ENCODE measurements at regions not wholly inside any gene's neighbourhood (a gene's known extent, or its start where the extent isn't known, plus 50 kb on each side); places are given as distances from the start of the nearest gene placed in this dataset.

GRCh38 chr1:81617308-81617967 is 183.3 kb upstream of the ADGRL2 start:
- Histone ChIP-seq H3K27ac (no peak overlapping the region), H3K9me3 (peaks cover 0 to 20% (median 4%) of the 10 kb centered on the region in 8 donors), H3K27me3 (replicated peaks in 1 of 7) (no peaks in the 10 kb centered on the region), H3K4me1 (no peaks in the 10 kb centered on the region), H3K36me3 (no peaks in the 10 kb centered on the region), H3K4me3 (no peak overlapping the region)
- WGBS, 5 donors, result 76 to 82% (median 81%) methylated on average over 9 of the region's 9 CpGs
- intact Hi-C loops (cut with DNase I; ENCODE audit: low total_unique reads), result no loop called here
- DNase-seq, result no peak
- TF ChIP-seq POLR2AphosphoS5 (IDR thresholded peaks at IDR 0.05) (no peak), POLR2A (IDR thresholded peaks at IDR 0.05) (no peak)
- TF ChIP-seq, protein P1, sequence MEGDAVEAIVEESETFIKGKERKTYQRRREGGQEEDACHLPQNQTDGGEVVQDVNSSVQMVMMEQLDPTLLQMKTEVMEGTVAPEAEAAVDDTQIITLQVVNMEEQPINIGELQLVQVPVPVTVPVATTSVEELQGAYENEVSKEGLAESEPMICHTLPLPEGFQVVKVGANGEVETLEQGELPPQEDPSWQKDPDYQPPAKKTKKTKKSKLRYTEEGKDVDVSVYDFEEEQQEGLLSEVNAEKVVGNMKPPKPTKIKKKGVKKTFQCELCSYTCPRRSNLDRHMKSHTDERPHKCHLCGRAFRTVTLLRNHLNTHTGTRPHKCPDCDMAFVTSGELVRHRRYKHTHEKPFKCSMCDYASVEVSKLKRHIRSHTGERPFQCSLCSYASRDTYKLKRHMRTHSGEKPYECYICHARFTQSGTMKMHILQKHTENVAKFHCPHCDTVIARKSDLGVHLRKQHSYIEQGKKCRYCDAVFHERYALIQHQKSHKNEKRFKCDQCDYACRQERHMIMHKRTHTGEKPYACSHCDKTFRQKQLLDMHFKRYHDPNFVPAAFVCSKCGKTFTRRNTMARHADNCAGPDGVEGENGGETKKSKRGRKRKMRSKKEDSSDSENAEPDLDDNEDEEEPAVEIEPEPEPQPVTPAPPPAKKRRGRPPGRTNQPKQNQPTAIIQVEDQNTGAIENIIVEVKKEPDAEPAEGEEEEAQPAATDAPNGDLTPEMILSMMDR (IDR thresholded peaks at IDR 0.05 in 8 of 11, conservative IDR thresholded peaks at IDR 0.05 in 3 of 11), result no peak

- Histone ChIP-seq H3K4me1 (no peaks in the 10 kb centered on the region), H3K27ac (no peak overlapping the region), H3K36me3 (no peaks in the 10 kb centered on the region), H3K9me3 (peaks cover 0 to 20% (median 4%) of the 10 kb centered on the region in 8 donors), H3K27me3 (replicated peaks in 1 of 7) (no peaks in the 10 kb centered on the region), H3K4me3 (no peak overlapping the region)
- no peak for DNase-seq
- TF ChIP-seq POLR2A (IDR thresholded peaks at IDR 0.05), result no peak
- TF ChIP-seq, protein P1 (IDR thresholded peaks at IDR 0.05 in 8 of 11, conservative IDR thresholded peaks at IDR 0.05 in 3 of 11), result no peak
- no peak for TF ChIP-seq POLR2AphosphoS5 (IDR thresholded peaks at IDR 0.05)
- 68 to 81% (median 77%) methylated on average over 3 of the region's 3 CpGs for WGBS, 5 donors
- intact Hi-C loops (cut with DNase I; ENCODE audit: low total_unique reads), result no loop called here
These were observed 186.9 kb upstream of the ADGRL2 start for GRCh38 chr1:81613803-81614202.

GRCh38 chr1:81607924-81608323 is 192.8 kb upstream of the ADGRL2 start:
- H3K27me3 ChIP-seq (replicated peaks in 1 of 7), result no peaks in the 10 kb centered on the region
- no peak overlapping the region for H3K4me3 ChIP-seq
- H3K9me3 ChIP-seq, result no peaks in the 10 kb centered on the region
- intact Hi-C loops (cut with DNase I; ENCODE audit: low total_unique reads), result no loop called here
- H3K27ac ChIP-seq, result no peak overlapping the region
- 47 to 53% (median 47%) methylated on average over 3 of the region's 3 CpGs for WGBS, 5 donors
- H3K4me1 ChIP-seq, result no peaks in the 10 kb centered on the region
- no peak for DNase-seq
- H3K36me3 ChIP-seq, result no peaks in the 10 kb centered on the region
- no peak for TF ChIP-seq POLR2AphosphoS5 (IDR thresholded peaks at IDR 0.05)
- no peak for TF ChIP-seq POLR2A (IDR thresholded peaks at IDR 0.05)
- TF ChIP-seq, protein P1 (IDR thresholded peaks at IDR 0.05 in 8 of 11, conservative IDR thresholded peaks at IDR 0.05 in 3 of 11), result no peak

DNA sequence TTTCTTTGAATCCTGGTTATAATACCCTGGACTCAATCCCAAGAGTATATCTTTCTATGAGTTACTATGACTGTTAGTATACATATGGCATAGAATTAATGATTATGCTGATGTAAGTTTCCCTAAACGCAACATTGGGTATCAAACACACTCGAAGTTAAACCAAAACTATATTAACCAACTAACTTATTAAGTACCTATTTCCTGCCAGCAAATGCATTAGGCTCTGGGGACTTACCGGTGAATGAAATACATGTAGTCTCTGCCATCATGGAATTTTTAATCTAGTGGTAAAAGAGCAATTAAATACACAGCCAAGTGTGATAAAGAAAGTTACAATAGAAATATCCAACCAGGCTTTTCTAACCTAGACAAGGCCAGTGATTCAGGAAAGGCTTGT is 193.6 kb upstream of the ADGRL2 start:
- no peak overlapping the region for H3K27ac ChIP-seq
- H3K36me3 ChIP-seq, result no peaks in the 10 kb centered on the region
- no peaks in the 10 kb centered on the region for H3K27me3 ChIP-seq (replicated peaks in 1 of 7)
- H3K4me1 ChIP-seq, result no peaks in the 10 kb centered on the region
- WGBS, 5 donors, result 78 to 88% (median 81%) methylated on average over 3 of the region's 3 CpGs
- TF ChIP-seq POLR2A (IDR thresholded peaks at IDR 0.05), result no peak
- no peak for TF ChIP-seq POLR2AphosphoS5 (IDR thresholded peaks at IDR 0.05)
- TF ChIP-seq, protein P1 (IDR thresholded peaks at IDR 0.05 in 8 of 11, conservative IDR thresholded peaks at IDR 0.05 in 3 of 11), result no peak
- intact Hi-C loops (cut with DNase I; ENCODE audit: low total_unique reads), result no loop called here
- DNase-seq, result no peak
- no peaks in the 10 kb centered on the region for H3K9me3 ChIP-seq
- no peak overlapping the region for H3K4me3 ChIP-seq
